ENCODE measurements at regions not wholly inside any gene's neighbourhood (a gene's known extent, or its start where the extent isn't known, plus 50 kb on each side); places are given as distances from the start of the nearest gene placed in this dataset.

GRCh38 chr18:70452501-70452900 is 163.7 kb downstream of the SOCS6 start:
- H3K36me3 ChIP-seq (ENCODE audit: control insufficient read depth in 1 of 2, insufficient read depth in 2 of 2, low read length in 2 of 2) = no peaks in the 10 kb centered on the region
- no peak overlapping the region for H2BK120ac ChIP-seq (ENCODE audit: insufficient read depth, low read length, poor library complexity)
- no CpG with 5 or more reads among the region's 14 CpGs for WGBS (ENCODE audit: extremely low coverage, insufficient coverage, insufficient read length)
- H2BK5ac ChIP-seq (ENCODE audit: low read depth, low read length, poor library complexity) = no peak overlapping the region
- no peak overlapping the region for H2AK5ac ChIP-seq (ENCODE audit: low read length)
- H3K14ac ChIP-seq (ENCODE audit: low read length) = no peak overlapping the region
- no peak overlapping the region for H3K18ac ChIP-seq (ENCODE audit: low read length)
- H2BK12ac ChIP-seq (ENCODE audit: low read length) = no peak overlapping the region
- no peak overlapping the region for H4K91ac ChIP-seq (ENCODE audit: low read depth, low read length)
- H3K27me3 ChIP-seq (ENCODE audit: insufficient read depth, low read length) = no peaks in the 10 kb centered on the region
- peak overlapping the region; percentile 23 for H3K9ac ChIP-seq (ENCODE audit: low read length)
- no peak overlapping the region for H3K4ac ChIP-seq (ENCODE audit: low read depth, low read length)
- no peak overlapping the region for H3K4me2 ChIP-seq (ENCODE audit: low read length)
- no peak overlapping the region for H3K27ac ChIP-seq (ENCODE audit: low read depth, low read length)
- H4K12ac ChIP-seq (ENCODE audit: low read depth, low read length) = no peak overlapping the region
- no peaks in the 10 kb centered on the region for H3K79me2 ChIP-seq (ENCODE audit: control insufficient read depth, insufficient read depth, low read length, poor library complexity)
- no peak for DNase-seq
- H2AFZ ChIP-seq (ENCODE audit: insufficient read depth, low read length, poor library complexity) = no peak overlapping the region
- H3K4me3 ChIP-seq (ENCODE audit: low read depth, low read length) = no peak overlapping the region
- no peaks in the 10 kb centered on the region for H3K9me3 ChIP-seq (ENCODE audit: insufficient read depth, low read depth, low read length)
- H3K79me1 ChIP-seq (ENCODE audit: low read length) = no peaks in the 10 kb centered on the region
- H3K23ac ChIP-seq (ENCODE audit: low read length) = no peak overlapping the region
- H3K4me1 ChIP-seq (ENCODE audit: control insufficient read depth in 1 of 2, insufficient read depth in 2 of 2, low read length in 2 of 2) = no peaks in the 10 kb centered on the region
- H4K8ac ChIP-seq (ENCODE audit: low read depth, low read length) = no peak overlapping the region

GRCh38 chr18:70450426-70451253 is 161.8 kb downstream of the SOCS6 start:
- Histone ChIP-seq H4K12ac (ENCODE audit: low read depth, low read length) (no peak overlapping the region), H3K27me3 (ENCODE audit: insufficient read depth, low read length) (no peaks in the 10 kb centered on the region), H3K9ac (ENCODE audit: low read length) (no peak overlapping the region), H3K4me1 (ENCODE audit: control insufficient read depth in 1 of 2, insufficient read depth in 2 of 2, low read length in 2 of 2) (no peaks in the 10 kb centered on the region), H2BK5ac (ENCODE audit: low read depth, low read length, poor library complexity) (no peak overlapping the region), H3K27ac (ENCODE audit: low read depth, low read length) (no peak overlapping the region), H4K91ac (ENCODE audit: low read depth, low read length) (no peak overlapping the region), H3K18ac (ENCODE audit: low read length) (no peak overlapping the region), H4K8ac (ENCODE audit: low read depth, low read length) (no peak overlapping the region), H2AFZ (ENCODE audit: insufficient read depth, low read length, poor library complexity) (no peak overlapping the region), H3K14ac (ENCODE audit: low read length) (no peak overlapping the region), H3K4me2 (ENCODE audit: low read length) (no peak overlapping the region), H3K79me1 (ENCODE audit: low read length) (no peaks in the 10 kb centered on the region), H2BK120ac (ENCODE audit: insufficient read depth, low read length, poor library complexity) (no peak overlapping the region), H3K9me3 (ENCODE audit: insufficient read depth, low read depth, low read length) (peaks cover 2% of the 10 kb centered on the region), H3K36me3 (ENCODE audit: control insufficient read depth in 1 of 2, insufficient read depth in 2 of 2, low read length in 2 of 2) (no peaks in the 10 kb centered on the region), H3K23ac (ENCODE audit: low read length) (no peak overlapping the region), H2BK12ac (ENCODE audit: low read length) (no peak overlapping the region), H2AK5ac (ENCODE audit: low read length) (no peak overlapping the region), H3K4me3 (ENCODE audit: low read depth, low read length) (no peak overlapping the region), H3K4ac (ENCODE audit: low read depth, low read length) (no peak overlapping the region), H3K79me2 (ENCODE audit: control insufficient read depth, insufficient read depth, low read length, poor library complexity) (no peaks in the 10 kb centered on the region)
- peak in 1 of 2 donors; percentile 14 for DNase-seq
- WGBS (ENCODE audit: extremely low coverage, insufficient coverage, insufficient read length) = no CpG with 5 or more reads among the region's 2 CpGs

- H2BK120ac ChIP-seq (ENCODE audit: insufficient read depth, low read length, poor library complexity) = no peak overlapping the region
- no peak overlapping the region for H3K14ac ChIP-seq (ENCODE audit: low read length)
- H3K4ac ChIP-seq (ENCODE audit: low read depth, low read length) = no peak overlapping the region
- H3K79me1 ChIP-seq (ENCODE audit: low read length) = no peaks in the 10 kb centered on the region
- H2AFZ ChIP-seq (ENCODE audit: insufficient read depth, low read length, poor library complexity) = no peak overlapping the region
- no peak overlapping the region for H2AK5ac ChIP-seq (ENCODE audit: low read length)
- H3K9ac ChIP-seq (ENCODE audit: low read length) = no peak overlapping the region
- no peak overlapping the region for H4K8ac ChIP-seq (ENCODE audit: low read depth, low read length)
- no peaks in the 10 kb centered on the region for H3K79me2 ChIP-seq (ENCODE audit: control insufficient read depth, insufficient read depth, low read length, poor library complexity)
- no peak overlapping the region for H3K18ac ChIP-seq (ENCODE audit: low read length)
- H3K4me1 ChIP-seq (ENCODE audit: control insufficient read depth in 1 of 2, insufficient read depth in 2 of 2, low read length in 2 of 2) = no peaks in the 10 kb centered on the region
- H4K91ac ChIP-seq (ENCODE audit: low read depth, low read length) = no peak overlapping the region
- WGBS (ENCODE audit: extremely low coverage, insufficient coverage, insufficient read length) = no CpG with 5 or more reads among the region's 3 CpGs
- no peak overlapping the region for H2BK5ac ChIP-seq (ENCODE audit: low read depth, low read length, poor library complexity)
- peaks cover 2% of the 10 kb centered on the region for H3K9me3 ChIP-seq (ENCODE audit: insufficient read depth, low read depth, low read length)
- H3K4me2 ChIP-seq (ENCODE audit: low read length) = no peak overlapping the region
- no peak overlapping the region for H3K23ac ChIP-seq (ENCODE audit: low read length)
- H3K4me3 ChIP-seq (ENCODE audit: low read depth, low read length) = no peak overlapping the region
- DNase-seq = no peak
- H4K12ac ChIP-seq (ENCODE audit: low read depth, low read length) = no peak overlapping the region
- no peak overlapping the region for H3K27ac ChIP-seq (ENCODE audit: low read depth, low read length)
- H2BK12ac ChIP-seq (ENCODE audit: low read length) = no peak overlapping the region
- no peaks in the 10 kb centered on the region for H3K36me3 ChIP-seq (ENCODE audit: control insufficient read depth in 1 of 2, insufficient read depth in 2 of 2, low read length in 2 of 2)
- no peaks in the 10 kb centered on the region for H3K27me3 ChIP-seq (ENCODE audit: insufficient read depth, low read length)
These were observed 159.7 kb downstream of the SOCS6 start for GRCh38 chr18:70448588-70448987.

GRCh38 chr18:70446063-70446462 is 157.2 kb downstream of the SOCS6 start:
- Histone ChIP-seq H2BK120ac (ENCODE audit: insufficient read depth, low read length, poor library complexity) (no peak overlapping the region), H3K4me1 (ENCODE audit: control insufficient read depth in 1 of 2, insufficient read depth in 2 of 2, low read length in 2 of 2) (no peaks in the 10 kb centered on the region), H3K23ac (ENCODE audit: low read length) (no peak overlapping the region), H3K4me3 (ENCODE audit: low read depth, low read length) (no peak overlapping the region), H4K8ac (ENCODE audit: low read depth, low read length) (no peak overlapping the region), H3K79me2 (ENCODE audit: control insufficient read depth, insufficient read depth, low read length, poor library complexity) (no peaks in the 10 kb centered on the region), H2BK5ac (ENCODE audit: low read depth, low read length, poor library complexity) (no peak overlapping the region), H3K27ac (ENCODE audit: low read depth, low read length) (no peak overlapping the region), H3K14ac (ENCODE audit: low read length) (no peak overlapping the region), H3K18ac (ENCODE audit: low read length) (no peak overlapping the region), H2AK5ac (ENCODE audit: low read length) (no peak overlapping the region), H3K9ac (ENCODE audit: low read length) (no peak overlapping the region), H3K79me1 (ENCODE audit: low read length) (no peaks in the 10 kb centered on the region), H2AFZ (ENCODE audit: insufficient read depth, low read length, poor library complexity) (no peak overlapping the region), H2BK12ac (ENCODE audit: low read length) (no peak overlapping the region), H3K9me3 (ENCODE audit: insufficient read depth, low read depth, low read length) (peaks cover 5% of the 10 kb centered on the region), H3K4me2 (ENCODE audit: low read length) (no peak overlapping the region), H3K27me3 (ENCODE audit: insufficient read depth, low read length) (no peaks in the 10 kb centered on the region), H3K4ac (ENCODE audit: low read depth, low read length) (no peak overlapping the region), H3K36me3 (ENCODE audit: control insufficient read depth in 1 of 2, insufficient read depth in 2 of 2, low read length in 2 of 2) (no peaks in the 10 kb centered on the region), H4K12ac (ENCODE audit: low read depth, low read length) (no peak overlapping the region), H4K91ac (ENCODE audit: low read depth, low read length) (no peak overlapping the region)
- no peak for DNase-seq
- no CpG with 5 or more reads among the region's 3 CpGs for WGBS (ENCODE audit: extremely low coverage, insufficient coverage, insufficient read length)
